T-helper 1 cell treated with Interleukin-12 subunit alpha and Interleukin-12 subunit beta and Interleukin-4 antibody, amounts not matched to agents 30 ng/mL and 1 ng/mL, for 36 hours (primary cell): ENCODE measurements at regions not wholly inside any gene's neighbourhood (a gene's known extent, or its start where the extent isn't known, plus 50 kb on each side); places are given as distances from the start of the nearest gene placed in this dataset.

Experiments
- intact Hi-C: fragments of 100-400 bp; cut with micrococcal nuclease; formaldehyde crosslinking; loops from one replicate; pipeline ENCODE4 v1.15.1; 2024

GRCh38 chr22:49607821-49608220, 219.9 kb downstream of the BRD1 start:
- intact Hi-C loops, result no loop called here

- intact Hi-C loops, result no loop called here
These were observed 220.9 kb downstream of the BRD1 start for GRCh38 chr22:49606562-49607290.

GRCh38 chr22:49604732-49605302, 222.9 kb downstream of the BRD1 start:
- intact Hi-C loops, result no loop called here

GRCh38 chr22:49603016-49603415, 224.7 kb downstream of the BRD1 start:
- intact Hi-C loops, result no loop called here

- intact Hi-C loops, result no loop called here
These were observed 225.2 kb downstream of the BRD1 start for GRCh38 chr22:49602481-49602880.

- intact Hi-C loops, result no loop called here
These were observed 225.9 kb downstream of the BRD1 start for GRCh38 chr22:49601614-49602321.

GRCh38 chr22:49600891-49601431, 226.7 kb downstream of the BRD1 start:
- intact Hi-C loops, result no loop called here

GRCh38 chr22:49600468-49600867, 227.2 kb downstream of the BRD1 start:
- intact Hi-C loops, result no loop called here

- intact Hi-C loops, result no loop called here
These were observed 227.8 kb downstream of the BRD1 start for GRCh38 chr22:49599691-49600455.

- intact Hi-C loops, result no loop called here
These were observed 228.6 kb downstream of the BRD1 start for GRCh38 chr22:49599039-49599438.

GRCh38 chr22:49598338-49598737, 229.3 kb downstream of the BRD1 start:
- intact Hi-C loops, result no loop called here

- intact Hi-C loops, result no loop called here
These were observed 230.1 kb downstream of the BRD1 start for GRCh38 chr22:49597428-49598039.

- intact Hi-C loops, result no loop called here
These were observed 232.1 kb downstream of the BRD1 start for GRCh38 chr22:49595465-49596078.

- intact Hi-C loops, result no loop called here
These were observed 233.6 kb downstream of the BRD1 start for GRCh38 chr22:49594078-49594477.

GRCh38 chr22:49593509-49593908, 234.2 kb downstream of the BRD1 start:
- intact Hi-C loops, result no loop called here

GRCh38 chr22:49592780-49593501, 234.7 kb downstream of the BRD1 start:
- intact Hi-C loops, result no loop called here

GRCh38 chr22:49590851-49591445, 236.7 kb downstream of the BRD1 start:
- intact Hi-C loops, result no loop called here

GRCh38 chr22:49590381-49590780, 237.3 kb downstream of the BRD1 start:
- intact Hi-C loops, result no loop called here

GRCh38 chr22:49589811-49590210, 237.9 kb downstream of the BRD1 start:
- intact Hi-C loops, result no loop called here

- intact Hi-C loops, result no loop called here
These were observed 238.4 kb downstream of the BRD1 start for GRCh38 chr22:49589301-49589700.
